ENCODE measurements at regions not wholly inside any gene's neighbourhood (a gene's known extent, or its start where the extent isn't known, plus 50 kb on each side); places are given as distances from the start of the nearest gene placed in this dataset.

DNA sequence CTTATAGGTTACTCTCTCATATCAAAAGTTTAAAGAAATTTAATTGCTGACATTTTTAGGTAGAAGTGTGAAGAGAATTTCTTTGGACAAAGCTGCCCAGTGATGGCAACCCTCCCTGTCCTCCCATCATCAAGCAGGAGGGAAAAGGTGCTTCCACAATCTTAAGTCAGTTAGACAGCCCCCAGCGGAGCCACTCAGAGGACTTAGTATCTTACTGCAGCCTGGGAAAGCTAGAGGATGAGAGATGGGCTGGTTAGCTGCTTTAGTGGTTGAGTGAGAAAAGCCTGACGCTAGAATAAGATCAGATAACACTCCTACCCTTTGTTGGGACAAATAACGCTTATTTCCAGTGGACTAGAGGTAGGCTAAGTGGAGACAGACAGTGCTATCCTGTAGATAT is 227.1 kb downstream of the RFPL4B start:
- TF ChIP-seq, protein P1, sequence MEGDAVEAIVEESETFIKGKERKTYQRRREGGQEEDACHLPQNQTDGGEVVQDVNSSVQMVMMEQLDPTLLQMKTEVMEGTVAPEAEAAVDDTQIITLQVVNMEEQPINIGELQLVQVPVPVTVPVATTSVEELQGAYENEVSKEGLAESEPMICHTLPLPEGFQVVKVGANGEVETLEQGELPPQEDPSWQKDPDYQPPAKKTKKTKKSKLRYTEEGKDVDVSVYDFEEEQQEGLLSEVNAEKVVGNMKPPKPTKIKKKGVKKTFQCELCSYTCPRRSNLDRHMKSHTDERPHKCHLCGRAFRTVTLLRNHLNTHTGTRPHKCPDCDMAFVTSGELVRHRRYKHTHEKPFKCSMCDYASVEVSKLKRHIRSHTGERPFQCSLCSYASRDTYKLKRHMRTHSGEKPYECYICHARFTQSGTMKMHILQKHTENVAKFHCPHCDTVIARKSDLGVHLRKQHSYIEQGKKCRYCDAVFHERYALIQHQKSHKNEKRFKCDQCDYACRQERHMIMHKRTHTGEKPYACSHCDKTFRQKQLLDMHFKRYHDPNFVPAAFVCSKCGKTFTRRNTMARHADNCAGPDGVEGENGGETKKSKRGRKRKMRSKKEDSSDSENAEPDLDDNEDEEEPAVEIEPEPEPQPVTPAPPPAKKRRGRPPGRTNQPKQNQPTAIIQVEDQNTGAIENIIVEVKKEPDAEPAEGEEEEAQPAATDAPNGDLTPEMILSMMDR (IDR thresholded peaks at IDR 0.05; ENCODE audit: low read length): no peak
- TF ChIP-seq EZH2 (IDR thresholded peaks at IDR 0.05; ENCODE audit: borderline replicate concordance, low read length): no peak
